Superior temporal gyrus (tissue), 1 donor: ENCODE measurements at regions not wholly inside any gene's neighbourhood (a gene's known extent, or its start where the extent isn't known, plus 50 kb on each side); places are given as distances from the start of the nearest gene placed in this dataset.

Source experiments
- DNase-seq: peaks from one replicate; pipeline ENCODE4 v3.0.0-alpha.2; 2016; ENCODE audit errors: extremely low spot score

DNA sequence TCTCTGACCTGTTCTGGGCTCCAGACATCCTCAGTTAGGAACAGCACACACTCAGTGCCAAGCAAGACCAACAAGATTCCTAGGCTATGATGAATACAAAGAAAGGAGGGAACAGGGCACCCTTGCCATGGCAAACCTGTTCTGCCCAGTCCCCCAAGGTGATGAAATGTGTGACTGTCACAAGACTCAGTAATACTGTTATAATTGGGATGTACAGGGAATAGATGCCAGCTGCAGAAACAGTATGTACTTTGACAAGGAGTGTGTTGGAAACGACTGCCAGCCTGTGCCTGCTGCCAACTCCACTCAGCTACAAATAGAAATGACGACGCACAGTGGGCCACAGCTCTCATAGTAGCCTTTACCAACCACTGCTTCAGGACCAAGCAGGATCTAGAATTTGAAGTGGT lies 453.0 kb downstream of the EFNA5 start:
- peak; percentile 78 for DNase-seq

DNA sequence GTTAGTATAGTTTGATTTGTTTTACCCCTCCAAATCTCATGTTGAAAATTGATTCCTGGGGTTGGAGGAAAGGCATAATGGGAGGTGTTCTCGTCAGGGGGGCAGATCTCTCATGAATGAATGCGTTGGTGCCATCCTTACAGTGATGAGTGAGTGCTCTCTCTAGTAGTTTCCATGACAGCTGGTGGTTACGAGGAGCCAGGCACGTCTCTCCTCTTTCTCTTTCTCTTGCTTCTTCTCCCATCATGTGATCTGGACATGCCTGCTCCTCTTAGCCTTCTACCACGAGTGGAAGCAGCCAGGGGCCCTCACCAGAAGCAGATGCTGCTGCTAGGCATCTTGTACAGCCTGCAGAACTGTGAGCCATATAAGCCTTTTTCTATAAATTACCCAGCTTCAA lies 454.1 kb downstream of the EFNA5 start:
- DNase-seq: no peak

DNA sequence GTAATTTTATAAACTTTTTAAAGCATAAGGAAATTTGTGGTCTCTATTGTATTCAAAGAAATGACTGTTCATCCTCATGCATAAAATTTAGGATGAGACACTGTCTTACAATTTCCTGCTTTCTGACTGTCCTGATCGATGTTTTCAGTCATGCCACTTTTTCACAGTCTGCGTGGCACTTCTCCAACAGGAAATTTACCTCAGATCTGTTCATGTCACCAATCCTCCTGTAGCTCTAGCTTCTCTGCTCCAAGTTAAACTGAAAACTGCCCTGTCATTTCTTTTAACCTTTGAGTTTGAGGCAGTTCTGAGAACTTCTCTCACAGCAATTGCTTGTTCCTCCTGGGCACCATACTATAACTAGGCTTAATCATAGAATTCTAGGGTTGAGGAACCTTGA lies 455.1 kb downstream of the EFNA5 start:
- DNase-seq: no peak

DNA sequence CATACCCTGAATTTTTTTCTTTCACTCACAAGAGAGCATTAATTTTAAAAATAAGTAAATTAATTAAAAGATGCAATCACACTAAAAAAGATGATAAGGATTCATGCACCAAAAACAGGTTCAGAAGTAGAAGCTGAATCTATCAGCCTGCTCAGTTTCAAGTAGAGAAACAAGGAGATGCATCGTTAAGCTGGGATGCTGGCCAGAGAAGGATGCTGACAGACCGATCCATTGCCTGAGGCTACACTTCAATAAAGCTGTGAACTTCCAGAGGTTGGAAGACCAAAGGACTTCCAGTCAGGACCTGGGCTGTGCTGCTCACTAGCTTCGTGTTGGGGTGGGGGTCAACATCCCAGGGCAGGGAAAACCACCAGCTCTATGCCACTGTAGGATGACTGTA lies 457.7 kb downstream of the EFNA5 start:
- DNase-seq: no peak

DNA sequence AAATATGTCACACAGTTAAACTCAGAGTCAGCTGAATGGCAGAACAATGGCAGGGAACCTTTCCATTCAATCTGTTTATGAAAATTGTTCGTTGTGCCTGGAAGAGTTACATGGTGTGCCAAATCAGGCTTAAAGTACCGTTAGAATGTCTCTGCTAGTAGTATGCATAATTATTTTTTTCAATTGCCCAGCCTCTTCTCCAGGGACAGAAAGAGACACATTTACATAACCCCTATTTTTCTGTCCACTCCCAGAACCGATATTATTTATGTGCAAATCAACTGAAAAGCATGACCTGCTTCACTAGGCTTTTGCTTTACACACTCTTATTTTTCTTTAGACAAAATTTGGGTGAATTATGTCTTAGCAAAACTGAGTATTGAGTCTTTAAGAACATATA lies 459.1 kb downstream of the EFNA5 start:
- DNase-seq: no peak

DNA sequence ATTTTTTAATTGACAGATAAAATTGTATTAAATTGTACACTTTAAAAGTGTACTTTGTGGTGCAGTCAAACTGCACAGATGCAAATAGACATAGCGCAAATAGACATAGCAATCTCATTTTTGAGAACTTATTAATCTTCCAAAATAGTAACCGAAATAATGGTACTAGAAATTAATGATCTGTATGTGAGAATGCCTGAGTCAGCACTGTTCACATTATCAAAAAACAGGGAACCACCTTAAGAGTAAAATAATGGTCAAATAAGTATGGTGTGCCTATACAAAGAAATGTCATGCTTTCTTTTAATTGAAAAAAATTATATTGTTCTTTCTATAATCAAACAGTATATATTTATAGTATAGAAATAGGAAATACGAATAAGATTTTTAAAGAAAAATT lies 461.9 kb downstream of the EFNA5 start:
- no peak for DNase-seq

DNA sequence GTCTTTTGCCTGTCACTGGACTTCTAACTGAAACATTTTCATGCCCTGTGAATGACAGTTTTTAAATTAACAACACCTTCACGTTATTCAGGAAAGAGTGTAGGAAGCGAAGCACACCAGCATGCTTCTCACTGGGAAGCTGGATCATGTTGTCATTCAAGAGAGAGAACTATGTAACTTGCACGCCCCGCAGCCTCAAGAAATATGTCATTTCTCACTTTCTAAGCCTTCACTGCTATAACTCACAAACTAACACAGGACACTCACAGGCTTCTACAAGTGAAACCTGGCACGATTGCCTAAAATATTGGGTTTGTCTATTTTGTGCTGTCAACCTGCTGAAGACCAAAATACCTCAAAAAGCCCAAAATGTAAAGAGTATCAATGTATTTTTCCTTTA lies 466.3 kb downstream of the EFNA5 start:
- no peak for DNase-seq

DNA sequence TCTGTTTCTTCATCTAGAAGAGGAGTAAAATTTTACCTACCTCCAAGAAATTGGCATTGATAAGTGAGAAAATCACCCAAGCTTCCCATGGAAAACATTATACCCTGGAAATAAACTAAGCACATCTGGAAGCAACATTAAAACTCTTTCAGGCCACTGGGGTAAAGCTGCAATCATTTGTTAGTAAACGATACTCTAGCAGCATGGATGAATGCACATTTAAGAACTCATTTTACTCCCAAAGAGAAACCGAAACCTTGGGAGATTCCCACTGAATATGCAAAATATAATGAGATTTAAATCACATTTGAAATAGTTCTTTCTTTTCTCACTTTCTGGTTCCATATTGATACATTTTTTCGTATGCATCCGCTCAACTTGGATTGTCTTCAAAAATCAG lies 467.5 kb downstream of the EFNA5 start:
- DNase-seq: no peak

DNA sequence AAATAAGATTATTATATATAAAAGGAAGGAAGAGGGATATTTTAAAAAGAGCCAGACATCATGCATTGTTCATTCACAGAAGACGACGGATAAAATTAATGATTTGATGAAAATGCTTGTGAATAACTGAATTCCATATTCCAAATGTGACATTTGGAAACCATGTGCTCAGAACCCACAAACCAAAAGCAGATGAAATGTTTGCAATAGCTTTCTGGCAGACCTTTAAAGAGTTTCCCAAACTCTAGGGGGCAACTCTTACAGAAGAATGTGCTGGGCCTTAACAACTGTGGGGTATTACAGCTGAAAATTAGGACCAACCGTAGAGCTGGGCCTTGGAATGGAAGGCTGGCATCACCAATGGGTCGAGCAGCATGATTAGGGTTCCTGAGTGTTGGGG lies 471.0 kb downstream of the EFNA5 start:
- DNase-seq: no peak

DNA sequence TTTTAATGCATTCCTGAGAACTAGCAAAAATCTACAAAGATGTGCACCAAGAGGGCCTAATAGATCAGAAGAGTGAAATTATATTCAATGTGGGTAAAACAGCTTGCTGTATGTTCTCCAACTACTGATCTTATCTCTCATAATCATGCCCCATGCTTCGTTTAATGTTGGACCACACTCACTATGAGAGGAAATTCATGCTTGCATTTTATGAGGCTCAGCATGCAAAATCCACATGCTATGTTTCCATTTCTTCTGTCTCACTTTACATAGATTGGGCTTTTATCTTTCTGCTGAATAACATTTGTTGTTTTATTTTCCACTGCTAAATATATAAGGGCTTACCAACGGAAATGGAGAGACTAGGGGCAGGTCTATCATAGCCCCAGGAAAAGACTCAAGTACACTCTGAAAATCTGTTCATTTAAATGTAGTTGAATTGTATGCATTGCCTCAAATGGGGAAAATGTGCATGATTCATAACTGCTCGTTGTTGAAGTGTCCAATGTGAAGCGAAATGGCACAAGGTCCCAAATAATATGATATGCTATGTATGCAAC lies 474.2 kb downstream of the EFNA5 start:
- no peak for DNase-seq

DNA sequence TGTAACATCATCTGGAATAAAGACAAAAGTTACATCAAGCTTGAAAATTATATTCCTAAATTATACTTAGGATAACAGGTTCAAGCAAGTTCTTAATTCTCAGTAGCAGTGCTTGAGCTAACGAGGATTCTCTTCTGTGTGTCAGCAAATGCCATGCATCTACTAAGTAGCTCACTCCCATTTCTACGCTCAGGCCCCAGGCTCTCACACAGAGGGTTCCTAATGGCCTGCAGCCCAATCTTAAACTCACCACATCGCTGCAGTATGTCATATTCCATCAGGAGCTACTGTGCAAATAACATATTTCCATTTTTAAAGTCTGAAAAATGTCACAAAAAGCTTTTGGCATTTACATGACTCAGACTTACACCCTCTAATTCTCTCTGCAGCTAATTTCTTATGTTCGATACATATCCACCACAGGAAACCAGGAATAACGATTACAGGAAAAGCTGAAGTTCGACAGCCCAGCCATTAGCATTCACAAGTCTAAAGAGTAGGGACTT lies 474.8 kb downstream of the EFNA5 start:
- no peak for DNase-seq

DNA sequence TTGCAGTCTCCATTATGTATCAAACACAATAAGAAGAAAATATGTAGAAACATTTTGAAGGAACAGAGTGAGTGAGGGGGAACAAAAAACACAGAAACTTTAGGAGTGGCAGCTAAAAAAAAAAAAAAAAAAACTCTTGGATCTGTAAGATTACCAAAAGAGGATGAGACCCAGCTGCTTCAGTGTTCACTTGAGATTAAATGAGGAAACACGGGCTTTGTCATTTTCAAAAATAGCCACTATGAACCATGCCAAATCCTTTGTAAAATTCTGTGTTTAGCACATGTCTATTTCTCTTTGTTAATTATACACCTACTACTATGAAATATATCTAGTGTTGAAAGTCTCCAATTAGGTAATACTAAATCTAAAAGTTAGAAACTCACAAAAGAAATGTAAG lies 485.9 kb downstream of the EFNA5 start:
- no peak for DNase-seq

DNA sequence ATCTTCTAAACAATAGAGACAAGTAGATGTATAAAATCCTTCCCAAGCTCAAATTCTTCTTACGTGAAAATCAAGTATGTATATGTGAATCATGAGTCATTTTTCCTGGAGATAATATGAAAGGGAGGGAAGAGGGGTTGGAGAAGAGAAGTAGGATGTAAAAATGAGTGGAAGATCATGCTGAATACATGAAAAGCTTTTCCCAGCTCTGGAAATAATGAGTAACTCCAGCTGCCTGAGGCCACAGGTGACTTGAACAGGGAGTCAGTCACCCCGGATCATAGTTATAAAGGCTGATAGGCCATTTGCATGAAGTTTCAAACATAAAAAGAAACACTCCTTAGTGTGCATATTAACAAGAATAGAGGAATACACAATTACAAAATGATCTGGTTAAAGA lies 486.7 kb downstream of the EFNA5 start:
- no peak for DNase-seq

DNA sequence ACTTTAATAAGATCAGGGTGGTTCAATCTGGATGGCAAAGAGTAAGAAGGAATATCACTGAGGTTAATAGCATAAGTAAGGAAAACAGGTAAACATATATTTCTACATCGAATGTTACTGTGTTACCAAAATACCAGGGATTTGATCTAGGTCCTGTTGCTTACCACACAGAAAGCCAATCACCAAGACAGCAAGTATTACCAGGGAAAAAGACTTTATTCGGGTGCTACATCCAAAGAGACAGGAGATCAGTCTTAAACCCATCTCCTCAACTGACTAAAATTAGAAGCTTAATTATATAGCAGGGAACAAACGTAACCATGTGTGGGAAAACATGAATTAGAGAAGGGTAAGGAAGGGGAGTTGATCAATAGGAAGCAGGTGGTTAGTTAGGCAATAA lies 500.1 kb downstream of the EFNA5 start:
- no peak for DNase-seq

DNA sequence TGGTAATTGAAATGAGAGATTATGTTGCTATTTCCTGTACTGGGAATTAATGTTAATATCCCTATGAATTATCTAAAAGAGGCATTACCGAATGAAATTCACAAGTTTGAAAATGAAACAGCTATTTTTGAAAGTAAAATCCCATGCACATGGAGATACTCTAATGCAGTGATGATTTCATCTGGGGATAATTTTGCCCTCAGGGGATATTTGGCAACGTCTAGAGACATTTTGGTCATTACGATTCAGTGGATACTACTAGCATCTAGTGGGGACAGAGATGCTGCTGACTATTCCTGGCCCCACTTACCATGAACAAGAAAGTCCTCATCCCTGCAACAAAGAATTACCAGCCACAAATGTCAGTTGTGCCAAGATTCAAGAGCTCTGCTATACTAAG lies 500.9 kb downstream of the EFNA5 start:
- no peak for DNase-seq

DNA sequence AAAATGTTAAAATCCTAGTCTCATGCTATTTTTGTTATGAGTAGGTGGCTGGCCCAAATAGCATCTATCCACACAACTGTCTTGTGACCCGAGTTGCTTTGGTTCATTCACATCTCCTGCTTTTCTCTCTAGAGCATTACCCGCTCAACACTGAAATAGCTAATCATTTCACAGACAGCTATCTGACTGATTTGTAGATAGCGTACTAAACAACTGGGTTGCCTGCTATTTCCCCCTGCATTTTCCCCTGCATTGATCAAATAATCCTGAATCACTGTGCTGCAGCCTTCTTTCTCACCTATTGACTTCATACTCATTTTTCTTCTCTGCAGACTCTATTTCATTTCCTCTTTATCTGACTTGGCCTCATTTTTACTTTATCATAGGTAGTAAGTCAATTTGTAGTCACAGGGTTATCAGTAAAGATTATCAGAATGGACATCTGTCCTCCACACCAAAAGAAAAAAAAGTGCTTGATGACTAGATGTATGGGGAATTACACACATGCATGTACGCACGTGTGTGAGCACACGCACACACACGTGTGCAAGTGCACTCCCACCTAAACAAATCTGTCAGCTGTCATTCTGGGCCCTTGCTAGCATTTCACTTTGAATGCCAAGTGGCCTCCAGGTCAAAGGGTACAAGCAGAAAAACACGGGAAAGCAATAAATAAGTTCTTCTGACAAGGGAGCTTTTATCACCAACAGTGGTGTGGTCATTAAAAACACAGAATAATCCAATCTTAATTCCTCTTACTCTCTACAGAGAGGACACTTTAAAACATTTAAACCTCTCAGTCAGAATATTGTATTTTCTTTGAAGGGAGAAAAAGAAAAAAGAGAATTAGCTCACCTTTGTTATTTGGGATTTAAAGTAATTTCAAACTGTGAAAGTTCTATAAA lies 501.6 kb downstream of the EFNA5 start:
- no peak for DNase-seq

DNA sequence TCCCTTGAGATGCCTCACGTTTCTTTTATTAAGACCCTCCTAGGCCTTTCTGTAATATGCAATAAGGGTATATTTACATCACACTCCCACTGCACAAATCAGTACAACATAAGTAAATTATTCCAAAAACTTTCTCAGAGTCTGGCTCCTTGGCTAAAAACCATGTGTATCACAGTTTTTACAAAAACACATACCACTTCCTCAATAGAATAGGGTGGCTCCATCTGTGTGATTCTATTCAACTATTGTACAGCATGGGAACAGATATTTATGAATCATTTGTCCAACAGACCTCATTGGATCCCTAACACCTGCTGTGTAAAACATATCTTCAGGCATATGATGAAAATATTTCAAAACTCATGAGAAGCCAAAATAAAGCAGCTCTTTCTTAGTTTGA lies 502.7 kb downstream of the EFNA5 start:
- DNase-seq: no peak

DNA sequence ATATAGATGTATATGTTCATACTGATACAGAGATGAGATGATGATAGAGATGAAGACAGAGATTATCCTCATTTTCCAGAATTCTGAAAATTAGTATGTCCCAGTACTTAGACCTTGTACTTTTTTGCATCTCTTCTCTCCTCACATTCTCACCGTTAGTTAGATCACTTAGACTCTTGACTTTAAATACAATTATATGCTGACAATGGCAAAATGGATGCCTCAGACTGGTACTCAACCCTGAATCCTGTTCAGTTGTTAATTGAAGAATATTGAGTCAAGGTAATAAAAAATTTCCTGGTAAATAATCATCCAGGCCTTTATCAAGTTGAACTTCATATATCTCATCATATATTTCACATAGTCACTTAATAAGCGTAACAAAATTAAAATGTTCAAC lies 505.4 kb downstream of the EFNA5 start:
- DNase-seq: no peak

DNA sequence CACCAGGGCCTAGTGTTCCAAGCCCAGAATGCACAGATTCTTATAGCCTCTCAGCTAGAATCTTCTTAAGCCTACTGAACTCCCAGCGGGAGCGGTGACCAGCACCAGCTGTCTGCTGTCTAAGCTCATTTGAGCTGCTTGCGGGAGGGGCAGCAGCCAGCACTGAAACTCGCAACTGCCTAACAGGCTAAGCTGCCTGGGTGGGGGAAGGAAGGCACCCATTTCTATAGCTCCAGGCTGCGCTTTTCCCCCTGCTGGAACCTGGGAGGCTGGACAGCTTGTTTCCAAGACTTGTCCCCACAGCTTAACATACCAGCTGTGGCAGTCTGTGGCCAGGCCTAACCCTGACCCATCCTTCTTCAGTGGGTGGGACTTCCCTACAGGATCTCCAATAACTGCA lies 512.9 kb downstream of the EFNA5 start:
- DNase-seq: no peak

DNA sequence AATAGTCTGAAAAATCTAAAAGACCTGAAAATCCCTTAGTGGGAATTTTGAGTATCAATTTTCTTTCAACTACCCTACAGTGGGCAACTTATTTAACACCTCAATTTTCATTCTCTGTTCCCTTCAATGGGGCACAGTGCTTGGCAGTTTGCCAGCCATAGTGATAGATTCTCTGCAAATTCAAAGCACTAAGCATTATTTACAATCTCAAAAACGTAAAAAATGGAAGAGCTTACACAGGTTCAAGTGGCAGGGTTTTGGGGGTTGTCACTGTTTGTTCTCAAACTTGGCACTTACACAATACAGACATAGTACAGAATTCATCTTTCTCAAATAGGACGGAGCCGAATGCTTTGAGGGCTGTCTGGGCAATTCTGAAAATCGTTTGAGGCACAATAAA lies 515.0 kb downstream of the EFNA5 start:
- no peak for DNase-seq

DNA sequence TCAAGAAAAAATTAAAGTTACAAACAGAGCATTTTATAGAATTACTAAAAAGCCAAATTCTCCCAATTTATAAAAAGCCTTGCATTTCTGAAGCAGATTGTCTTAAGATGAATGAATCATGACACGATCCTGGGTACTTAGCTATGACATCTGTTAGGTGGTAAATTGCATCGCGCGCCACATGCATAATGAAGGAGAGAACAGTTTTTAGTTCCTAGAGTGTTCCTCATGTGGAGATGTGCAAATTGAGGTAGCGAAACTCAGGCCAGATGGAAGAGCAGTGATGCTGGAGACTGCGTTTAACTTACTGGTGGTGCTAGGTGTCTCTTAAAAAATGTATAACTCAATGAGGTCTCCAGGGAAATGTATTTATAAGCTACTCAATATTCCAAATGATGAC lies 516.1 kb downstream of the EFNA5 start:
- peak; percentile 75 for DNase-seq

DNA sequence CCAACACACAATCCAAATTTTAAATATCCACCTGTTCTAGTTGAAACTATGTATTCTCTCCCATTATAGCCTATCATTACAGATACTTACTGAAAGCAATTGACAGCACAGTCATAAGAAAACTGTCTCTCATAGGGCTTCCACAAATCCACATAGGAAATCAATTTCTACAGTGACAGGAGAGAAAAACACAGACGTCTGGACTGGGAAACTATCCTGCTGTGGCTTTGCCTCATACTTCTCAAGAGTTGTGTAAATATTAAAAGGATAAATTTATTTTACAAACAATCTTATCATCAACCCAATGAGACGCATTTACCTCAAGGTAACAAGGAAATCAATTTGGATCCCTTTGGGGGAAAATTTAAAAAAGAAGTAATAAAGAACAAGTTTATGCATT lies 517.5 kb downstream of the EFNA5 start:
- no peak for DNase-seq

DNA sequence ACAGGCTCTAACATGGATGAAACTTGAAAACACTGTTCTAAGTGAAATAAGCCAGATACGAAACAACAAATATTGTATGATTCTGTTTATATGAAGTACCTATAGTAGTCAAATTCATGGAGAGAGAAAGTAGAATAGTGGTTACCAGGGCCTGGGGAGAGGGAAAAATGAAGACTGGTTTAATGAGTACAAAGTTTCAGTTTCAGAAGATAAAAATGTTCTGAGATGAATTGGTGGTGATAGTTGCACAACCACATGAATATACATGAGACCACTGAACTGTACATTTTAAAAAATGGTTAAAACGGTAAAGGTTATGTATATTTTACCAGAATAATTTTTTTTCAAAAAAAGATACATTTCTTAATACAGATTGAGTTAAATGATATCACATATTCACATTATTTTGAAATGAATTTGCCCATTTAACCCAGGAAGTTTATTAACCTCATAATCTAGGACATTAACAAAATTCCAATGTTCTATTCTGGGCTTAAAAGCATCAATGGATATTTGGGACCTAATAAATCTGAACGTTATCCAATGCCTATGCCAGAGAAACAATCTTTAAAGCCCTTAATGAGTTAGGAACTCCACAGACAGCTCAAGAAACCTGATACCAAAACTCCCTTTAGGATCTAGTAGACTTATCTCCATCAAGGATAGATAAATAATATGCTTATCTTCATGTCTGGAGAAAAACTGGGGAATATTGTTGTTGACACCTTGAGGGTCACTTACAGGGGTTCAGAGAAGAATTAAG lies 521.3 kb downstream of the EFNA5 start:
- DNase-seq: no peak
